ENCODE measurements at regions not wholly inside any gene's neighbourhood (a gene's known extent, or its start where the extent isn't known, plus 50 kb on each side); places are given as distances from the start of the nearest gene placed in this dataset.

GRCh38 chr2:103739921-103740320 is 978.1 kb downstream of the TMEM182 start:
- no peak for TF ChIP-seq ZFX (IDR thresholded peaks at IDR 0.05)
- TF ChIP-seq CTCF (IDR thresholded peaks at IDR 0.05 in 2 of 3, conservative IDR thresholded peaks at IDR 0.05 in 1 of 3; ENCODE audit: borderline replicate concordance in 1 of 3, insufficient read depth in 1 of 3, low read depth in 2 of 3, low read length in 2 of 3), result no peak
- TF ChIP-seq EZH2phosphoT487 (IDR thresholded peaks at IDR 0.05; ENCODE audit: borderline replicate concordance), result no peak
- no peak for TF ChIP-seq YY1 (IDR thresholded peaks at IDR 0.05; ENCODE audit: extremely low read depth, insufficient replicate concordance, low read depth, low read length)
- TF ChIP-seq POLR2AphosphoS5 (IDR thresholded peaks at IDR 0.05; ENCODE audit: low read depth, low read length), result no peak
- TF ChIP-seq POLR2A (IDR thresholded peaks at IDR 0.05; ENCODE audit: borderline replicate concordance, extremely low read depth, insufficient read depth, insufficient read length), result no peak
- TF ChIP-seq REST (IDR thresholded peaks at IDR 0.05; ENCODE audit: low read depth), result no peak
- no peak for TF ChIP-seq ELF1 (IDR thresholded peaks at IDR 0.05; ENCODE audit: borderline replicate concordance, low read depth)
- no peak for TF ChIP-seq RAD21 (IDR thresholded peaks at IDR 0.05; ENCODE audit: low read depth)
- TF ChIP-seq TCF7L2 (IDR thresholded peaks at IDR 0.05; ENCODE audit: borderline replicate concordance, extremely low read depth, insufficient read depth, insufficient read length), result no peak
- no peak for TF ChIP-seq MAX (IDR thresholded peaks at IDR 0.05)
